ENCODE measurements at regions not wholly inside any gene's neighbourhood (a gene's known extent, or its start where the extent isn't known, plus 50 kb on each side); places are given as distances from the start of the nearest gene placed in this dataset.
A peak's percentile ranks its signal among the peaks of the same experiment; 100 is the strongest.

DNA sequence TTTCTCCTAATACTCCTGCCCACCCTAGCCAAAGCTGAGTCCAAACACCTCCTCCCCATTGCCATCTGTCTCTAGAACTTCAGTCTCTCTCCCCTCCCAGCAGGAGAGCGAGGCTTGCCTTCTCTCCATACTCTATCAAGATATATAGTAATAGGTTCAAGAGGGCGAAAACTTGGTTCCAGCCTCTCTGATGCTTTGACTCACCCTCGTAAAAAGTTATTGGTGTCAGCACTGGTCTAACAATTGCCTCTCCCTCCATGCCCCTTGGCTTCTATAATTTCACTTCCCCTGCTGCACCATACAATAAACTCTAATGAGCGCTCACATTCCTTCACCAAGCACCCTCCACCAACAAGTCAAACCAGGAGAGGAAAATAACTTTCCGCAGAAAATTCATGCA, 797.3 kb downstream of the BCL11A start:
- Histone ChIP-seq H3K4me2 (ENCODE audit: low read depth, low read length, poor library complexity, severe bottlenecking) (no peak overlapping the region), H3K27me3 (ENCODE audit: low read length) (no peaks in the 10 kb centered on the region), H3K27ac (ENCODE audit: low read depth, low read length) (no peak overlapping the region), H3K79me2 (ENCODE audit: insufficient read depth, low read length) (no peaks in the 10 kb centered on the region), H3K36me3 (ENCODE audit: low read length) (no peaks in the 10 kb centered on the region), H4K20me1 (ENCODE audit: low read depth, low read length) (no peaks in the 10 kb centered on the region), H3K9ac (ENCODE audit: low read length) (no peak overlapping the region), H3F3A (ENCODE audit: insufficient read depth) (no peaks in the 10 kb centered on the region), H2AFZ (ENCODE audit: low read depth, low read length, severe bottlenecking) (no peak overlapping the region), H3K9me3 (ENCODE audit: insufficient read depth, low read length) (no peaks in the 10 kb centered on the region), H3K9me2 (replicated peaks; ENCODE audit: insufficient read depth, low read length) (no peaks in the 10 kb centered on the region), H3K4me3 (ENCODE audit: insufficient read depth, low read length, poor library complexity, severe bottlenecking) (no peak overlapping the region)
- TF ChIP-seq, protein P1, sequence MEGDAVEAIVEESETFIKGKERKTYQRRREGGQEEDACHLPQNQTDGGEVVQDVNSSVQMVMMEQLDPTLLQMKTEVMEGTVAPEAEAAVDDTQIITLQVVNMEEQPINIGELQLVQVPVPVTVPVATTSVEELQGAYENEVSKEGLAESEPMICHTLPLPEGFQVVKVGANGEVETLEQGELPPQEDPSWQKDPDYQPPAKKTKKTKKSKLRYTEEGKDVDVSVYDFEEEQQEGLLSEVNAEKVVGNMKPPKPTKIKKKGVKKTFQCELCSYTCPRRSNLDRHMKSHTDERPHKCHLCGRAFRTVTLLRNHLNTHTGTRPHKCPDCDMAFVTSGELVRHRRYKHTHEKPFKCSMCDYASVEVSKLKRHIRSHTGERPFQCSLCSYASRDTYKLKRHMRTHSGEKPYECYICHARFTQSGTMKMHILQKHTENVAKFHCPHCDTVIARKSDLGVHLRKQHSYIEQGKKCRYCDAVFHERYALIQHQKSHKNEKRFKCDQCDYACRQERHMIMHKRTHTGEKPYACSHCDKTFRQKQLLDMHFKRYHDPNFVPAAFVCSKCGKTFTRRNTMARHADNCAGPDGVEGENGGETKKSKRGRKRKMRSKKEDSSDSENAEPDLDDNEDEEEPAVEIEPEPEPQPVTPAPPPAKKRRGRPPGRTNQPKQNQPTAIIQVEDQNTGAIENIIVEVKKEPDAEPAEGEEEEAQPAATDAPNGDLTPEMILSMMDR (IDR thresholded peaks at IDR 0.05; ENCODE audit: insufficient read depth, low read length, poor library complexity, severe bottlenecking) = no peak
- TF ChIP-seq EZH2phosphoT487 (conservative IDR thresholded peaks at IDR 0.05; ENCODE audit: low read length) = no peak

- H3K4me2 ChIP-seq (ENCODE audit: low read depth, low read length, poor library complexity, severe bottlenecking) = no peak overlapping the region
- no peak overlapping the region for H3K27ac ChIP-seq (ENCODE audit: low read depth, low read length)
- H3K79me2 ChIP-seq (ENCODE audit: insufficient read depth, low read length) = no peaks in the 10 kb centered on the region
- no peak overlapping the region for H2AFZ ChIP-seq (ENCODE audit: low read depth, low read length, severe bottlenecking)
- H3F3A ChIP-seq (ENCODE audit: insufficient read depth) = no peaks in the 10 kb centered on the region
- no peak overlapping the region for H3K4me3 ChIP-seq (ENCODE audit: insufficient read depth, low read length, poor library complexity, severe bottlenecking)
- no peaks in the 10 kb centered on the region for H3K27me3 ChIP-seq (ENCODE audit: low read length)
- no peaks in the 10 kb centered on the region for H4K20me1 ChIP-seq (ENCODE audit: low read depth, low read length)
- H3K9me3 ChIP-seq (ENCODE audit: insufficient read depth, low read length) = no peaks in the 10 kb centered on the region
- H3K9ac ChIP-seq (ENCODE audit: low read length) = no peak overlapping the region
- no peak for TF ChIP-seq EZH2phosphoT487 (conservative IDR thresholded peaks at IDR 0.05; ENCODE audit: low read length)
- TF ChIP-seq, protein P1 (IDR thresholded peaks at IDR 0.05; ENCODE audit: insufficient read depth, low read length, poor library complexity, severe bottlenecking) = peak; percentile 22
- H3K36me3 ChIP-seq (ENCODE audit: low read length) = no peaks in the 10 kb centered on the region
- no peaks in the 10 kb centered on the region for H3K9me2 ChIP-seq (replicated peaks; ENCODE audit: insufficient read depth, low read length)
Measured at GRCh38 chr2:59754011-59754735, 799.3 kb downstream of the BCL11A start.

DNA sequence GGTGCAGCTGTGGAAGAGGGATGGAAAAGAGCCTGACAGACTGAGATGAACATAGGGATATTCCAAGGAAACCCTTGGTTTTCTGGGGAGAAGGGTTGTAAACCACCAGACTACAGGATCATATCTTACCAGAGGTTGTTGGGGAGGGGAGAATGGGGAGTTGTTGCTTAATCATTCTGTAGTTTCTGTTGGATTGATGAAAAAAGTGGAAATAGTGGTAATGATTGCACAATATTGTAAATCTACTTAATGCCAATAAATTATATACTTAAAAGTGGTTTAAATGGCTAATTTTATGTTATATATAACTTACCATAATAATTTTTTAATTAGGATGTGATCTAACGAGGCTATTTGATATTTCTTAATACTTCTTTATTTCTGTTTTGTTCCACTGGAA, 800.9 kb downstream of the BCL11A start:
- Histone ChIP-seq H3F3A (ENCODE audit: insufficient read depth) (no peaks in the 10 kb centered on the region), H3K9me2 (replicated peaks; ENCODE audit: insufficient read depth, low read length) (no peaks in the 10 kb centered on the region), H3K27me3 (ENCODE audit: low read length) (no peaks in the 10 kb centered on the region), H4K20me1 (ENCODE audit: low read depth, low read length) (no peaks in the 10 kb centered on the region), H3K9ac (ENCODE audit: low read length) (no peak overlapping the region), H3K27ac (ENCODE audit: low read depth, low read length) (no peak overlapping the region), H3K4me3 (ENCODE audit: insufficient read depth, low read length, poor library complexity, severe bottlenecking) (no peak overlapping the region), H3K4me2 (ENCODE audit: low read depth, low read length, poor library complexity, severe bottlenecking) (no peak overlapping the region), H3K79me2 (ENCODE audit: insufficient read depth, low read length) (no peaks in the 10 kb centered on the region), H3K36me3 (ENCODE audit: low read length) (no peaks in the 10 kb centered on the region), H3K9me3 (ENCODE audit: insufficient read depth, low read length) (no peaks in the 10 kb centered on the region), H2AFZ (ENCODE audit: low read depth, low read length, severe bottlenecking) (no peak overlapping the region)
- TF ChIP-seq, protein P1 (IDR thresholded peaks at IDR 0.05; ENCODE audit: insufficient read depth, low read length, poor library complexity, severe bottlenecking) = no peak
- no peak for TF ChIP-seq EZH2phosphoT487 (conservative IDR thresholded peaks at IDR 0.05; ENCODE audit: low read length)
